ENCODE measurements at regions not wholly inside any gene's neighbourhood (a gene's known extent, or its start where the extent isn't known, plus 50 kb on each side); places are given as distances from the start of the nearest gene placed in this dataset.

DNA sequence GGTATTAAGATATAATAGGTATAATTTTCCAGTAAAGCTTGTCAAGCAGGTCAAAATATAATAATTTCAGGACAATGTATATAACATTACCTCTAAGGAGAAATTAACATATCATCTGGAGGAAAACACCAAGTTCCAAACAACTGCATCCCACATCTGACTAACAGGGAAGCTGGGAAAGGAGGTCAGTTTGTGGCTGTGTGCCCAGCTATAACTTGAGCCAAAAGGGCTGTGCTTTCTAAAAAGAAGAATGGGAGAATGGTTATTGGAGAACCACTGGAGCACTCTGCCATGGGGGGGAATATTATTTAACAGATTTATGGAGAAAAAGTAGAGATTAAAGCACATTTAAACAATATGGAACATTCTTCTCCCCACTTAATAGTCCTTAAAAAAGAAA, 390.6 kb upstream of the PKDCC start:
- H3K27ac ChIP-seq: no peak overlapping the region
- TF ChIP-seq, protein P1, sequence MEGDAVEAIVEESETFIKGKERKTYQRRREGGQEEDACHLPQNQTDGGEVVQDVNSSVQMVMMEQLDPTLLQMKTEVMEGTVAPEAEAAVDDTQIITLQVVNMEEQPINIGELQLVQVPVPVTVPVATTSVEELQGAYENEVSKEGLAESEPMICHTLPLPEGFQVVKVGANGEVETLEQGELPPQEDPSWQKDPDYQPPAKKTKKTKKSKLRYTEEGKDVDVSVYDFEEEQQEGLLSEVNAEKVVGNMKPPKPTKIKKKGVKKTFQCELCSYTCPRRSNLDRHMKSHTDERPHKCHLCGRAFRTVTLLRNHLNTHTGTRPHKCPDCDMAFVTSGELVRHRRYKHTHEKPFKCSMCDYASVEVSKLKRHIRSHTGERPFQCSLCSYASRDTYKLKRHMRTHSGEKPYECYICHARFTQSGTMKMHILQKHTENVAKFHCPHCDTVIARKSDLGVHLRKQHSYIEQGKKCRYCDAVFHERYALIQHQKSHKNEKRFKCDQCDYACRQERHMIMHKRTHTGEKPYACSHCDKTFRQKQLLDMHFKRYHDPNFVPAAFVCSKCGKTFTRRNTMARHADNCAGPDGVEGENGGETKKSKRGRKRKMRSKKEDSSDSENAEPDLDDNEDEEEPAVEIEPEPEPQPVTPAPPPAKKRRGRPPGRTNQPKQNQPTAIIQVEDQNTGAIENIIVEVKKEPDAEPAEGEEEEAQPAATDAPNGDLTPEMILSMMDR (conservative IDR thresholded peaks at IDR 0.05): no peak

DNA sequence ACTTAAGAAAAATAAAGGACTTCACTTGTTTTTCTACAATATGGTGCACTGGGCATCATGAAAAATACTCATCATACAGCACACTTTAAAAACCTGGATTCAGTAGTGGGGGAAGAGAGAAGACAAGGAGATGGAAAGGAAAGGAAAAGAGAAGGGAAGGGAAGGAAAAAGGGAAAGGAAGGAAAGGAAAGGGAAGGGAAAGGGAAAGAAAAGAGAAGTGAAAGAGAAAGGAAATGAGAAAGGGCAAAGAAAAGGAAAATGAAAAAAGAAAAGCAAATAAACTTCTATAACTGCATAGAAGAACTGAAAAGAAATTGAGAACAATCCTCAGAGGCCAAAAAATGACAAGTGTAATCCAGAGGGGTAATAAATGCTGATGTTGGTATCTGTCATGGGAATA, 388.1 kb upstream of the PKDCC start:
- TF ChIP-seq, protein P1 (conservative IDR thresholded peaks at IDR 0.05): no peak
- no peak overlapping the region for H3K27ac ChIP-seq

DNA sequence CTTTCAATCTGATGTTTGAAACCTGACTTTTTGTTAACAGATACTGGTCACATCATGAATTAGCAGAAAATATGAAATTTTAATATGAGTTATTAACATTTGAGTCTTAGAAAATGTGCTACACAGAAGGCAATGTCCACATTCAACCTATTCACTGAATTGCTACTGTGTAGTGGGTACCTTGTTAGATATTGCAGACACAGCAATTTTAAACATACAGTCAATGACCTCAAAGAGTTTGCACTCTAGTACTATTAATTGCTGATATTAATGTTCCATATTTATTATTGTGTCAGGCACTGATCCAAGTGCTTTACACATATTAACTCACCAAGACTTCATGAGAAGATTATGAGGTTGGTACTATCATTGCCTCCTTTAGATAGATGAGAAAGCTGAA, 385.4 kb upstream of the PKDCC start:
- H3K27ac ChIP-seq: no peak overlapping the region
- TF ChIP-seq, protein P1 (conservative IDR thresholded peaks at IDR 0.05): no peak

DNA sequence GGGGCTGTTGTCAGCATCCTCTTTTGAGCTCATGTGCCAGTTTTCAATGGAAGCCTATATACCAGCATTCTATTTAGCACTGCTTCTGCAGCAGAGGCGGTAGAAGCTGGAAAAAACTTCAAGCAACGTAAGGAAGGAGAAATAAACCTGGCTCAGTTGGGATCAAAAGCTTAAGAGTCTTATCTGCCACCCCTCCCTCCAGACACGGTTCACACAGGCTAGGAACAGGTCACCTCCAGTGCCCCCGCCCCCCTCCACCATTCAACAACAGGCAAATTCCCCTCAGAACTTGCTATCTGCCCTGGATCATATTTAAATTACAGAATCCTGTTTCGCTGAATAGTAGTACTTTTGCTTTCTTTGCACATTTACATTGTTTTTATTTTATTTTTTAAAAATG, 384.8 kb upstream of the PKDCC start:
- TF ChIP-seq, protein P1 (conservative IDR thresholded peaks at IDR 0.05): no peak
- H3K27ac ChIP-seq: no peak overlapping the region

DNA sequence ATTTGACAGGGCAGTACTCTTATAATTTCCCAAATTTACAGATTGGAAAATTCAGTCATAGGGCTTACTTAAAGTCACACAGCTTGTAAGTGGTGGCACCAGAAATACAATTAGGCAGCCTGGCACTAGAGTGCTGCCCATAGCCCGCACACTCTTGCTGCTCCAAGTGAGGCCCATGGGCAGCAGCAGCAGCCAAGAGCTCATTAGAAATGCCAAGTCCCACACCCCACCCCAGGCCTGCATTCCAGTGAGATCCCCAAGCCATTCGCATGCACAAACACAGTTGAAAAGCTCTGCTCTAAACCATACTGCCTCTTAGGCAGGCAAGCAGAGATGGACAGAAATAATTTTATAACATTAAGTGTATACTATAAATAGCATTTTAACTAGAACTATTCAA, 379.3 kb upstream of the PKDCC start:
- TF ChIP-seq, protein P1 (conservative IDR thresholded peaks at IDR 0.05): no peak
- H3K27ac ChIP-seq: no peak overlapping the region

DNA sequence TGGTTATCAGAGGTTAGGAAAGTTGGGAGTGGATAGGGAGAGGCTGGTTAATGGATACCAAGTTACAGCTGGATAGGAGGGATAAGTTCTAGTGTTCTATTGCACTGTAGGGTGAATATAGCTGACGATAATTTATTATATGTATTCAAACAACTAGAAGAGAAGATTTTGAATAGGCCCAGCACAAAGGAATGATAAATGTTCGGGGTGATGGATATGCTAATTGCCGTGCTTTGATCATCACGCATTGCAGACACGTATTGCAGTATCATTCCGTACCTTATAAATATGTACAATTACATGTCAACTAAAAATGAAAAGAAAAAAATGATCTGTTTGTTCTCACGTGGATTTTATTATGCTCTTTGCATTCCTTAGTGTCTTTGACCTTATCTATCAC, 369.2 kb upstream of the PKDCC start:
- TF ChIP-seq, protein P1 (conservative IDR thresholded peaks at IDR 0.05): no peak

DNA sequence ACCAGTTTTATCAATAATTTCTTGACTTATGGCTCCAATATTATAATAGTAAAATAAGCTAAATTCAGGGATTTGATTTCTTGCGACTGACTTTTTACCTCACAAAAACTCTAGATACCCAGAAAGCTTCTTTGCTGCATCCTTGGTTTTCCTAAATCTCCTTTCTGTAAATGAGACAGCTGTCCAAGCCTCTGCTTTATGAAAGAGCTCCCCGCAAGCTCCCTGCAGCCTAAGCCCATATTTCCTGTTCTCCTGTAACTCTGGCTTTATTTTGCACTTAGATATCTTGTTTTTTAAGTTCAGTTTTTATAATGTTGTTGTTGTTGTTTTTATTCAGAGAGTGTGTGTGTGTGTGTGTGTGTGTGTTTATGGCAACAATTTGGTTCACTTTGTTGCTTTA, 361.7 kb upstream of the PKDCC start:
- TF ChIP-seq, protein P1 (conservative IDR thresholded peaks at IDR 0.05): no peak
- H3K27ac ChIP-seq: no peak overlapping the region

More for the DNA sequence above, 369.2 kb upstream of the PKDCC start:
- H3K27ac ChIP-seq: no peak overlapping the region

DNA sequence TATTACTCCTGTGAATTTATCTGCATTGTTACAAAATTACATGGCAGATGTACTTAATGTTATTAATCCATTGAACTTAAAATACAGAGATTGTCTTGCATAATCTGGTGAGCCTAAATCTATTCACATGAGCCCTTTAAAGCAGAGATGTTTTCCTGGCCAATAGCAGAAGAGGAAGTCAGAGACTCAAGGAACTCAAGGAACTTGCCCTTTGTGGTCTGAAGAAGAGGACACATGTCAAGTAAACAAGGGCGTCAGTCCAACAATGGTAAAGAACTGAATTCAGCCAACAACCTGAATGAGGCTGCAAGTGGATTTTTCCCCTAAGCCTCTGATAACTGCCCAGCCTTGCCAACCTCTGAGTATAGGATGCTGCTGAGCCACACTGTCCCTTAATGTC, 356.3 kb upstream of the PKDCC start:
- TF ChIP-seq, protein P1 (conservative IDR thresholded peaks at IDR 0.05): no peak
- H3K27ac ChIP-seq: no peak overlapping the region

All from VCaP (cell line).